ENCODE measurements at regions not wholly inside any gene's neighbourhood (a gene's known extent, or its start where the extent isn't known, plus 50 kb on each side); places are given as distances from the start of the nearest gene placed in this dataset.

DNA sequence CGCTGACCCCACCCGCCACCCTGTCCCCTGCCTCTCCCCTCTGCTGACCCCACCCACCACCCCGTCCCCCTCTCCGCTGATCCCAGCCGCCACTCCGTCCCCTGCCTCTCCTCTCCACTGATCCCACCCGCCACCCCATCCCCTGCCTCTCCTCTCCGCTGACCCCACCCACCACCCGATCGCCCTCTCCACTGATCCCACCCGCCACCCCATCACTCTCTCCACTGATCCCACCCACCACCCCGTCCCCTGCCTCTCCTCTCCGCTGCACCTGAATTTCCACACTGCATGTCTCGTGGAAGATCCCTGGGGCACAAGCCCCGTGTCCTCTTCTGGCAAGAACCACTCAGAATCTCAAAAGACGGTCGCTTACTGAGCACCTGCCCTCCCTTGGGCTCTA lies 53.4 kb upstream of the OLFM1 start:
- Histone ChIP-seq H3K27ac (no peak overlapping the region), H3K9me3 (ENCODE audit: severe bottlenecking) (no peaks in the 10 kb centered on the region), H3K36me3 (no peaks in the 10 kb centered on the region), H3K27me3 (ENCODE audit: insufficient read depth, low read depth, severe bottlenecking) (no peaks in the 10 kb centered on the region), H3K4me3 (ENCODE audit: low read depth, low read length) (no peak overlapping the region)
- no peak for DNase-seq
- TF ChIP-seq, protein P1, sequence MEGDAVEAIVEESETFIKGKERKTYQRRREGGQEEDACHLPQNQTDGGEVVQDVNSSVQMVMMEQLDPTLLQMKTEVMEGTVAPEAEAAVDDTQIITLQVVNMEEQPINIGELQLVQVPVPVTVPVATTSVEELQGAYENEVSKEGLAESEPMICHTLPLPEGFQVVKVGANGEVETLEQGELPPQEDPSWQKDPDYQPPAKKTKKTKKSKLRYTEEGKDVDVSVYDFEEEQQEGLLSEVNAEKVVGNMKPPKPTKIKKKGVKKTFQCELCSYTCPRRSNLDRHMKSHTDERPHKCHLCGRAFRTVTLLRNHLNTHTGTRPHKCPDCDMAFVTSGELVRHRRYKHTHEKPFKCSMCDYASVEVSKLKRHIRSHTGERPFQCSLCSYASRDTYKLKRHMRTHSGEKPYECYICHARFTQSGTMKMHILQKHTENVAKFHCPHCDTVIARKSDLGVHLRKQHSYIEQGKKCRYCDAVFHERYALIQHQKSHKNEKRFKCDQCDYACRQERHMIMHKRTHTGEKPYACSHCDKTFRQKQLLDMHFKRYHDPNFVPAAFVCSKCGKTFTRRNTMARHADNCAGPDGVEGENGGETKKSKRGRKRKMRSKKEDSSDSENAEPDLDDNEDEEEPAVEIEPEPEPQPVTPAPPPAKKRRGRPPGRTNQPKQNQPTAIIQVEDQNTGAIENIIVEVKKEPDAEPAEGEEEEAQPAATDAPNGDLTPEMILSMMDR (IDR thresholded peaks at IDR 0.05; ENCODE audit: low read depth, low read length), result no peak

DNA sequence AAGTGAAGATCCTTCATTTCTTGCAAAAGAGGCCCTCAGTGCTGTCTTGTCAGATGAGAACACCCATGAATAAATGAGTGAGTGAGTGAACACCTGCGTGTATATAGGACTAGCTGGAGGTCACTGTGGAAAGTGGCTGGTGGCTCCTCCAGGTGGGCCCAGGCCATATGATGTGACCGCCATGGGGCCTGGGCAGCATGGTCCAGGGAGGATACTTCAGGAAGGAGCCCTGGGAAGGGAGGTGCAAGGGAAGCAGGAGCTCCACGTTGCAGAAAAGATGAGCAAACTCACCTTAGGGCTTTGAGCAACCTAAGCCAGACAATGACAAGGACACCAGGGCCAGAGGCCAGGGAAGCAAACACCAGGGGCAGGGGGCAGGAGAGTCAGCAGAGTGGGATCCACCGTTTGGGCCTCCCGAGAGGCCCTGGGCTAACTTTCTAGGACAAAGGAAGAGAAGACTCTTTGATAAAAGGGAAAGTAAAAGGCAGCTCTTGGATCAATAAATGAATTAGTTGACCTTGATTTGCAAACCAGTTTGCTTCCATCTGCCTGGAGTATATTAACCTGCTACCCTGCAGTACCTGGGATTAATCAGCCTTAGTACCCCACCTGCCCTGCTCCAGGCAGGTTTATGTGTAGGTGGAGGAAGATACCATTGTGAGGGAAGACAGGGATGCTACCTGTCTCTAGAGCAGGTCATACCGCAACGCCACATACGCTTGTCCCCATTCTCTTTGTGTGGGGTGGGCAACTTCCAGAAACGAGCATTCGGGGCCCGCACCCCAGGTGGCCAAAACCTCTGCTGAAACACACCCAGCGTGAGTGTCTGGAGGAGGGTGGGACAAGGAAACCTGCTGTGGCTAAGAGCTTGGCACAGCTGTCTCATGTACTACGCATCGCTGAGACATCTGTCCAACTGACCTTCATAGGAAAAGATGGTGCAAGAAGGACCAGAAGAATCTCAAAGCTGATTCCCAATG lies 51.4 kb upstream of the OLFM1 start:
- H3K27me3 ChIP-seq (ENCODE audit: insufficient read depth, low read depth, severe bottlenecking), result no peaks in the 10 kb centered on the region
- no peak overlapping the region for H3K4me3 ChIP-seq (ENCODE audit: low read depth, low read length)
- DNase-seq, result no peak
- no peaks in the 10 kb centered on the region for H3K36me3 ChIP-seq
- H3K9me3 ChIP-seq (ENCODE audit: severe bottlenecking), result no peaks in the 10 kb centered on the region
- no peak overlapping the region for H3K27ac ChIP-seq
- TF ChIP-seq, protein P1 (IDR thresholded peaks at IDR 0.05; ENCODE audit: low read depth, low read length), result no peak

DNA sequence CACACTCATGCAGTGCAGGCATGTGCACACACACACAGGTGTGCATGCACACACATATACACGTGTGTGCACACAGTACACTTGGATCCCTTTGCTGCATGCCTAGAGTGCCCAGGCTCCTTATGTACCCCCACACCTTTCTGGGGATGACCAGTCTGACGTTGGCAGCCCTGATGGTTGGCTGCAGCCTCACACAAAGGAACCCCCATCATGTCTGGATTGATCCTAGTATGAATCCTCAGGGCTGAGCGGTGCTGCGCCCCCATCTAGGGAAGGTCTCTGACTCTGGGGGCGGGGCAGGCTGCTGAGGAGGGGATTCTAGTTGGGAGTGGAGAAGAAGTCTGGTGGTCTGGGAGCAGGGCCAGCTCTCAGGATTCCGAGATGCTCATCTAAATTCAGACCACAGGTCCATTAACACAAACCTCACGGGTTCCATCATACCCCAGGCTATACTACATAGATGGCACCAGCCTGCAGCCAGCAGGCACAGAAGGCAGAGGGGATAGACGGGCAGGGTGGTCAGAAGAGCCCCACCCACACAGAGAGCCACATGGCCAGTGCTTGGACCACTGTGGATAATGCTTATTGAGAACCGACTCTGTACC lies 50.5 kb upstream of the OLFM1 start:
- Histone ChIP-seq H3K36me3 (no peaks in the 10 kb centered on the region), H3K9me3 (ENCODE audit: severe bottlenecking) (no peaks in the 10 kb centered on the region), H3K27me3 (ENCODE audit: insufficient read depth, low read depth, severe bottlenecking) (no peaks in the 10 kb centered on the region), H3K27ac (no peak overlapping the region), H3K4me3 (ENCODE audit: low read depth, low read length) (no peak overlapping the region)
- no peak for DNase-seq
- TF ChIP-seq, protein P1 (IDR thresholded peaks at IDR 0.05; ENCODE audit: low read depth, low read length), result no peak

DNA sequence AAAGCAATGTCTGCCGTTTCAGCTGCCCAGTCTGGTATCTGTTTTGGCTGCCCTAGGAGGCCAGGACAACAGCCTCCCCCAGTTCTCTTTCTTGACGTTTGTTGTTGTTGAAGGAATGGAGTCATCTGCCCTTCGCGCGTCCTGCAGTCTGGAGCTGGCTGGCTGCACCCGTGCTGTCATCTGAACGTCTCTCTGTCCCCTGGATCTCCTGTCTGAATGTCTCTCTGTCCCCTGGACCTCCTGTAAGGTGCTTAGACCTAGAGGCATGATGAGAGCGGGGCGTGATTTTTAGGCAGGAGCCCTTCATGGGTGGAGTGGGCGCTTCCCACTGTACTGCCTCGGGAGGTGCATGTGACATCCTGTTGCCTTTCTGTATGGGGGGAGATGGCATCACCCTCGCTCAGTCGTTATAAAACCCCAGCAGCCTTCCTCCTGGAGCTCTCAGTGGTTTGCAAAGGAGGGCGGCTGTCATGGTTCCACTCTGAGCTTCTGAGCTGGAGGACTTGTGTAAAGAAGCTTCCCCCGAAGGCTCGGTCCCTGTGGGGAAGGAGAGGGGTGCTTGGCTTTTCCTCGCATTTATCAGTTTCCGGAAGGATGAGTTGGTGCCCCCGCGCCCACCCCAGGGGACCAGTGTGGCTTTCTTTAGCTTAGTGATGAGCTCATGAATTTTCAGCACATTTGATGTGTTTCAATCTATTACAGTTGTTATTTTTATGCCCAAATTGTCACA lies 49.8 kb upstream of the OLFM1 start:
- H3K4me3 ChIP-seq (ENCODE audit: low read depth, low read length), result no peak overlapping the region
- TF ChIP-seq, protein P1 (IDR thresholded peaks at IDR 0.05; ENCODE audit: low read depth, low read length), result no peak
- no peaks in the 10 kb centered on the region for H3K27me3 ChIP-seq (ENCODE audit: insufficient read depth, low read depth, severe bottlenecking)
- DNase-seq, result no peak
- no peaks in the 10 kb centered on the region for H3K9me3 ChIP-seq (ENCODE audit: severe bottlenecking)
- H3K27ac ChIP-seq, result no peak overlapping the region
- H3K36me3 ChIP-seq, result no peaks in the 10 kb centered on the region
